Hepatocyte (in vitro differentiated cells): ENCODE measurements at regions not wholly inside any gene's neighbourhood (a gene's known extent, or its start where the extent isn't known, plus 50 kb on each side); places are given as distances from the start of the nearest gene placed in this dataset.

Experiments
- CTCF ChIP-seq: fragments of 200-600 bp; sonication (generic); IDR thresholded peaks from 2 replicates; pipeline ENCODE4 v1.5.1; 2016; ENCODE audit warnings: antibody characterized with exemption, mild to moderate bottlenecking; ENCODE audit not compliant: poor library complexity
- EZH2 ChIP-seq: fragments of 200-600 bp; sonication (generic); IDR thresholded peaks from 2 replicates; pipeline ENCODE4 v1.6.1; 2016; ENCODE audit warnings: antibody characterized with exemption, mild to moderate bottlenecking, borderline replicate concordance
- EZH2phosphoT487 ChIP-seq: fragments of 200-600 bp; sonication (generic); IDR thresholded peaks from one replicate; pipeline ENCODE4 v1.6.1; 2018; ENCODE audit warnings: antibody characterized with exemption, mild to moderate bottlenecking, low read depth, moderate library complexity; ENCODE audit not compliant: unreplicated experiment, severe bottlenecking

- no peak for TF ChIP-seq CTCF
- TF ChIP-seq EZH2 = no peak
- TF ChIP-seq EZH2phosphoT487 = no peak
Measured at GRCh38 chr18:69175681-69176080, 225.0 kb upstream of the DOK6 start.
